Calu3 (cell line): ENCODE measurements at regions not wholly inside any gene's neighbourhood (a gene's known extent, or its start where the extent isn't known, plus 50 kb on each side); places are given as distances from the start of the nearest gene placed in this dataset.

Source experiments
- BruUV-seq: library from RNA; stranded (reverse); fragments of 400-500 nt; replicated peaks from 2 replicates; lab custom pipeline; 2021; lab: Mats Ljungman, UMichigan
- CTCF ChIA-PET: fragments of 300-600 bp; sonication (Branson Sonifier 250); formaldehyde crosslinking; loops from one replicate; lab custom pipeline; 2022; ENCODE audit warnings: antibody characterized with exemption; lab: Charles Lee
- DNase-seq: peaks from one replicate; pipeline ENCODE4 v3.0.0; 2022
- H3K27ac Mint-ChIP-seq: one replicate; pipeline ENCODE4 v1.8.0; 2022; ENCODE audit warnings: mixed read lengths; ENCODE audit not compliant: unreplicated experiment
- H3K27me3 Mint-ChIP-seq: one replicate; pipeline ENCODE4 v1.8.0; 2022; ENCODE audit warnings: mixed read lengths; ENCODE audit not compliant: unreplicated experiment
- H3K36me3 Mint-ChIP-seq: one replicate; pipeline ENCODE4 v1.8.0; 2022; ENCODE audit warnings: mild to moderate bottlenecking, moderate library complexity, mixed read lengths; ENCODE audit not compliant: insufficient read depth, unreplicated experiment
- H3K4me1 Mint-ChIP-seq: one replicate; pipeline ENCODE4 v1.8.0; 2022; ENCODE audit warnings: mild to moderate bottlenecking, low read depth, mixed read lengths; ENCODE audit not compliant: unreplicated experiment
- H3K4me3 Mint-ChIP-seq: one replicate; pipeline ENCODE4 v1.8.0; 2022; ENCODE audit warnings: mild to moderate bottlenecking, low read depth, moderate library complexity, mixed read lengths; ENCODE audit not compliant: unreplicated experiment
- H3K9me3 Mint-ChIP-seq: one replicate; pipeline ENCODE4 v1.8.0; 2022; ENCODE audit warnings: low read depth, mixed read lengths; ENCODE audit not compliant: unreplicated experiment
- intact Hi-C: fragments of 100-400 bp; cut with micrococcal nuclease; formaldehyde crosslinking; loops from one replicate; pipeline ENCODE4 v1.10.0; 2022; ENCODE audit not compliant: unreplicated experiment
- TF ChIP-seq, protein P1 (sequence below): fragments of 200-600 bp; IDR thresholded peaks from one replicate; pipeline ENCODE4 v1.8.0; 2022; ENCODE audit warnings: antibody characterized with exemption; ENCODE audit not compliant: unreplicated experiment

DNA sequence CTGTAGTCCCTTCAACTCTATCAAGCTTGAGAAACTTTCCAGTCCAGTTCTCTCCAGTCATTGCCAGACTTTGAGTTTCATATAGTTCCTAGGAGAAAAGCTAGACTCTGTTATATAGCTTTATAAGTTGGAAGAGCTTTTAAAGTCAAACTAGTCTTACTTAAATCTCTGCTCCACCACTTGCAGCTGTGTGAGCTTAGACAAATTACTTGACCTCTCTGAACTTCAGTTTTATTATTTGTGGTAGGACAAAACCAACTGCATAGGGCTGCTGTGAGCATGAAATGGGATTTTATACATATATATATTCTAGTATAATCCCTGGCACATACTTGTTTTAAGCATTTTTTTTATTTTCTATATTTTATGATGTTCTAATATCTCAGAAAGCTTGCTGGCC, 338.7 kb upstream of the NR5A2 start:
- intact Hi-C loops, result loop anchor here (5.0 to 10.0 kb wide), 3 partner anchors 256 to 796 kb away; no protein-coding TSS in a partner anchor
- BruUV-seq, result no TSS peak
- Mint-ChIP-seq H3K36me3 (peaks cover 5% of the 10 kb centered on the region), H3K27ac (no peak overlapping the region), H3K9me3 (no peaks in the 10 kb centered on the region), H3K4me3 (no peak overlapping the region), H3K27me3 (no peaks in the 10 kb centered on the region), H3K4me1 (peaks cover 52% of the 10 kb centered on the region)
- no peak for DNase-seq
- CTCF ChIA-PET, result interaction anchor here (1.7 kb wide), 1 partner anchor 10 kb away, joined by 3 read pairs; no protein-coding TSS in a partner anchor
- TF ChIP-seq, protein P1, sequence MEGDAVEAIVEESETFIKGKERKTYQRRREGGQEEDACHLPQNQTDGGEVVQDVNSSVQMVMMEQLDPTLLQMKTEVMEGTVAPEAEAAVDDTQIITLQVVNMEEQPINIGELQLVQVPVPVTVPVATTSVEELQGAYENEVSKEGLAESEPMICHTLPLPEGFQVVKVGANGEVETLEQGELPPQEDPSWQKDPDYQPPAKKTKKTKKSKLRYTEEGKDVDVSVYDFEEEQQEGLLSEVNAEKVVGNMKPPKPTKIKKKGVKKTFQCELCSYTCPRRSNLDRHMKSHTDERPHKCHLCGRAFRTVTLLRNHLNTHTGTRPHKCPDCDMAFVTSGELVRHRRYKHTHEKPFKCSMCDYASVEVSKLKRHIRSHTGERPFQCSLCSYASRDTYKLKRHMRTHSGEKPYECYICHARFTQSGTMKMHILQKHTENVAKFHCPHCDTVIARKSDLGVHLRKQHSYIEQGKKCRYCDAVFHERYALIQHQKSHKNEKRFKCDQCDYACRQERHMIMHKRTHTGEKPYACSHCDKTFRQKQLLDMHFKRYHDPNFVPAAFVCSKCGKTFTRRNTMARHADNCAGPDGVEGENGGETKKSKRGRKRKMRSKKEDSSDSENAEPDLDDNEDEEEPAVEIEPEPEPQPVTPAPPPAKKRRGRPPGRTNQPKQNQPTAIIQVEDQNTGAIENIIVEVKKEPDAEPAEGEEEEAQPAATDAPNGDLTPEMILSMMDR, result no peak

DNA sequence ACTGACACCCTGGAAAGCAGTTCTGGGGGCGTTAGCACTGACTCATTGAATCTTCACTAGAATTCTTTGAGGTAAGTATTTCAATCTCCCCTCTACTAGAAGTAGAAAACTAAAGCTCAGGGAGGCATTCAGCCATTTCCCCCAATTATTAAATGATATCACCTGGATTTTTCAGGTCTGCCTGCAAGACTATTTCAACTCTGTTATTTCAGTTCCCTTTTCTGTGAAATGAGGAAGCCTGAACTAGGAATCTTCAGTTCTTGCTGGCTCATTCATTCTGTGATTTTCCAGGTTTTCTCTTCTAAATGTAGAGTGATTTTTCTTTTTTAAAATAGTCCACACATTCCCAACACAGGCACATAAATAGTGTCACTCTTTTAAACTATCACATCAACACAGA, 337.0 kb upstream of the NR5A2 start:
- Mint-ChIP-seq H3K4me3 (no peak overlapping the region), H3K9me3 (no peaks in the 10 kb centered on the region), H3K27ac (no peak overlapping the region), H3K36me3 (peaks cover 5% of the 10 kb centered on the region), H3K4me1 (peaks cover 42% of the 10 kb centered on the region), H3K27me3 (no peaks in the 10 kb centered on the region)
- TF ChIP-seq, protein P1, result no peak
- BruUV-seq, result no TSS peak
- CTCF ChIA-PET, result interaction anchor here (0.6 kb wide), 1 partner anchor 611 kb away, joined by 4 read pairs; no protein-coding TSS in a partner anchor
- DNase-seq, result no peak
- intact Hi-C loops, result no loop called here

DNA sequence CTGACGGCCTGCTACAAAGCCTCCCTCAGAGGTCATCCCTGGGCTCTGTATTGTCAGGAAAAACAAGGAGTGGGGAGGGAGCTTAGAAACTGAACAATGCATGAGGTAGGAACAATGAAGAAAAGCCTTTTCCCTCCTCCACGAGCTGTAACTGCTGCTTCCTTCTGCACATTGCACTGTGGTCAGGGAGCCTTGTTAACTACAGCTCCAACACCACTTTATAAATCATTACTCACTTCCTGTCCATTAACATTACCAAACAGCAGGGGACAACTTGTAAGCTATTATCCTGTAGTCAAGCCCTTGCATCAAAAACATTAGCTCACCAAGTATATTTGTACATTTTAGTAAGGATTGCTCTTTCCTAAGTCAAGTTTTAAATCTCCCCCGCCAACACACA, 336.0 kb upstream of the NR5A2 start:
- Mint-ChIP-seq H3K27ac (peak overlapping the region; percentile 3), H3K36me3 (peaks cover 5% of the 10 kb centered on the region), H3K9me3 (no peaks in the 10 kb centered on the region), H3K4me3 (no peak overlapping the region), H3K4me1 (peaks cover 31% of the 10 kb centered on the region), H3K27me3 (no peaks in the 10 kb centered on the region)
- no TSS peak for BruUV-seq
- peak; percentile 34 for DNase-seq
- intact Hi-C loops, result no loop called here
- TF ChIP-seq, protein P1, result no peak
- CTCF ChIA-PET, result interaction anchor here (0.6 to 1.1 kb wide), 3 partner anchors 19 to 792 kb away, joined by 3 to 4 read pairs (median 3); no protein-coding TSS in a partner anchor

DNA sequence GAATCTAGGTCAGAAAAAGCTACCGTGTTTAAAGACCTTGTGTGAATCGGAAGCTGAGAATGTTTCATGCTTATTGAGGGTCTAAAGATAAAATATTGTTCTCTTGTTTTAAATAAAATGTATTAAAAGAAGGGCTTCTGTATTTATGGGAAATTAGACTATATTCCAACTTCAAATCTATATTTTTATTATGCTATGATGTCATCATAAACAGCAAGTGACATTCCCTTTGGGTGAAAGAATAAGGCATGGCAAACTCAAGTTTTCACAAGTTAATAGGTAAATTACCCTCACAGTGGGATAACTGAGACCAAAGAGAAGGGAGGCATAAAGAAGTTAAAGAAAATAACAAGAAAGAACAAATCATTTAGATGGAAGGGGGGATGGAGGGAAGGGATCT, 333.8 kb upstream of the NR5A2 start:
- no TSS peak for BruUV-seq
- H3K4me3 Mint-ChIP-seq, result no peak overlapping the region

More for the DNA sequence above, 333.8 kb upstream of the NR5A2 start:
- no peaks in the 10 kb centered on the region for H3K9me3 Mint-ChIP-seq
- TF ChIP-seq, protein P1, result no peak
- H3K36me3 Mint-ChIP-seq, result peaks cover 5% of the 10 kb centered on the region
- no peak for DNase-seq
- CTCF ChIA-PET, result no interaction called here
- no peaks in the 10 kb centered on the region for H3K27me3 Mint-ChIP-seq
- intact Hi-C loops, result no loop called here
- H3K4me1 Mint-ChIP-seq, result peaks cover 11% of the 10 kb centered on the region
- H3K27ac Mint-ChIP-seq, result no peak overlapping the region
